Naive thymus-derived CD4-positive, alpha-beta T cell (primary cell): ENCODE measurements at regions not wholly inside any gene's neighbourhood (a gene's known extent, or its start where the extent isn't known, plus 50 kb on each side); places are given as distances from the start of the nearest gene placed in this dataset.

Experiments
- ATAC-seq: fragments of 150-1000 bp; cut with Tn5 transposase; 2 replicates; pipeline ENCODE4 v1.10.0; 2021; ENCODE audit warnings: mild to moderate bottlenecking, moderate library complexity
- CTCF ChIA-PET: fragments of 350-600 bp; sonication (Branson Sonifier 250); formaldehyde crosslinking; loops from one replicate; lab custom pipeline; 2021; ENCODE audit warnings: antibody characterized with exemption; lab: Charles Lee
- POLR2A ChIA-PET: fragments of 350-600 bp; sonication (Branson Sonifier 250); formaldehyde crosslinking; loops from one replicate; lab custom pipeline; 2021; ENCODE audit warnings: antibody characterized with exemption, inconsistent platforms; lab: Charles Lee
- DNase-seq, 9 donors: peaks; one replicate each; pipeline versions ENCODE4 v3.0.0 to v3.0.0-alpha.2; 2020 to 2022; ENCODE audit warnings: mixed read lengths in 1 of 9
- H3K27ac ChIP-seq: one replicate; pipeline ENCODE4 v1.7.0; 2013; ENCODE audit warnings: mild to moderate bottlenecking, low read depth, low read length, moderate library complexity
- H3K27me3 ChIP-seq, 2 donors: one replicate each; pipeline ENCODE4 v1.7.0; 2013; ENCODE audit warnings: low read length in 2 of 2, mild to moderate bottlenecking in 2 of 2, moderate library complexity in 2 of 2; ENCODE audit not compliant: control insufficient read depth in 2 of 2, insufficient read depth in 2 of 2
- H3K36me3 ChIP-seq, 3 experiments: 1 replicate in 2 of 3; 2 replicates in 1 of 3; pipeline ENCODE4 v1.7.0; 2013; ENCODE audit warnings: low read length in 3 of 3, mild to moderate bottlenecking in 3 of 3, moderate library complexity in 1 of 3; ENCODE audit not compliant: insufficient read depth in 3 of 3, control insufficient read depth in 2 of 3
- H3K4me1 ChIP-seq, 2 donors: one replicate each; pipeline ENCODE4 v1.7.0; 2013; ENCODE audit warnings: low read length in 2 of 2, mild to moderate bottlenecking in 2 of 2, moderate library complexity in 1 of 2; ENCODE audit not compliant: control insufficient read depth in 2 of 2, insufficient read depth in 2 of 2
- H3K4me3 ChIP-seq: 2 replicates; pipeline ENCODE4 v1.7.0; 2013; ENCODE audit warnings: mild to moderate bottlenecking, low read length
- H3K9me3 ChIP-seq, 3 experiments: 1 replicate in 2 of 3; 2 replicates in 1 of 3; pipeline ENCODE4 v1.7.0; 2013; ENCODE audit warnings: low read length in 3 of 3; ENCODE audit not compliant: control insufficient read depth in 2 of 3
- H3K27ac Mint-ChIP-seq, 9 donors: one replicate each; pipeline ENCODE4 v1.8.0; 2020 to 2022; ENCODE audit warnings: mixed read lengths in 9 of 9, mild to moderate bottlenecking in 8 of 9, moderate library complexity in 5 of 9, inconsistent platforms in 2 of 9
- H3K27me3 Mint-ChIP-seq, 5 donors: one replicate each; pipeline ENCODE4 v1.8.0; 2021 to 2022; ENCODE audit warnings: mixed read lengths in 5 of 5, mild to moderate bottlenecking in 1 of 5
- H3K36me3 Mint-ChIP-seq, 5 donors: one replicate each; pipeline ENCODE4 v1.8.0; 2020 to 2022; ENCODE audit warnings: mixed read lengths in 5 of 5, mild to moderate bottlenecking in 3 of 5, inconsistent platforms in 1 of 5
- H3K4me1 Mint-ChIP-seq, 7 donors: one replicate each; pipeline ENCODE4 v1.8.0; 2020 to 2022; ENCODE audit warnings: mixed read lengths in 7 of 7, mild to moderate bottlenecking in 3 of 7, inconsistent platforms in 1 of 7
- H3K4me3 Mint-ChIP-seq, 10 donors: one replicate each; pipeline ENCODE4 v1.8.0; 2020 to 2022; ENCODE audit warnings: mild to moderate bottlenecking in 10 of 10, mixed read lengths in 10 of 10, moderate library complexity in 6 of 10, inconsistent platforms in 2 of 10
- H3K9me3 Mint-ChIP-seq, 11 donors: one replicate each; pipeline ENCODE4 v1.8.0; 2020 to 2022; ENCODE audit warnings: mixed read lengths in 11 of 11, mild to moderate bottlenecking in 4 of 11, inconsistent platforms in 1 of 11, moderate library complexity in 1 of 11
- intact Hi-C, 2 donors: fragments of 100-400 bp; cut with micrococcal nuclease; formaldehyde crosslinking; loops; one replicate each; pipeline ENCODE4 v1.15.1; 2023

GRCh38 chr4:159434871-159435241 is 332.0 kb downstream of the RAPGEF2 start:
- no peak for ATAC-seq
- Mint-ChIP-seq H3K4me1 (peaks cover 0 to 11% (median 0%) of the 10 kb centered on the region in 7 donors), H3K9me3 (peaks cover 0 to 3% (median 0%) of the 10 kb centered on the region in 11 donors), H3K4me3 (no peak overlapping the region), H3K36me3 (no peaks in the 10 kb centered on the region), H3K27ac (no peak overlapping the region), H3K27me3 (peaks cover 0 to 15% (median 11%) of the 10 kb centered on the region in 5 donors)
- H3K36me3 ChIP-seq = no peaks in the 10 kb centered on the region
- no peak overlapping the region for H3K4me3 ChIP-seq
- H3K27me3 ChIP-seq = no peaks in the 10 kb centered on the region
- no peak for DNase-seq
- ChIA-PET CTCF (no interaction called here), POLR2A (no interaction called here)
- H3K9me3 ChIP-seq = no peaks in the 10 kb centered on the region
- H3K4me1 ChIP-seq = no peaks in the 10 kb centered on the region
- H3K27ac ChIP-seq = no peak overlapping the region
- intact Hi-C loops = no loop called here

- H3K27me3 Mint-ChIP-seq = peaks cover 0 to 15% (median 13%) of the 10 kb centered on the region in 5 donors
- no peak overlapping the region for H3K27ac ChIP-seq
- intact Hi-C loops = no loop called here
- H3K4me1 ChIP-seq = no peaks in the 10 kb centered on the region
- no peak for DNase-seq
- peaks cover 0 to 11% (median 0%) of the 10 kb centered on the region in 7 donors for H3K4me1 Mint-ChIP-seq
- H3K4me3 ChIP-seq = no peak overlapping the region
- ATAC-seq = no peak
- no peaks in the 10 kb centered on the region for H3K36me3 Mint-ChIP-seq
- H3K36me3 ChIP-seq = no peaks in the 10 kb centered on the region
- no peak overlapping the region for H3K27ac Mint-ChIP-seq
- H3K9me3 ChIP-seq = no peaks in the 10 kb centered on the region
- peak overlapping the region in 1 of 10 donors; percentile 13 for H3K4me3 Mint-ChIP-seq
- peaks cover 0 to 3% (median 0%) of the 10 kb centered on the region in 11 donors for H3K9me3 Mint-ChIP-seq
- H3K27me3 ChIP-seq = no peaks in the 10 kb centered on the region
- POLR2A ChIA-PET = no interaction called here
- CTCF ChIA-PET = no interaction called here
Observed at GRCh38 chr4:159435561-159436023, 332.7 kb downstream of the RAPGEF2 start.

GRCh38 chr4:159443975-159444374 is 341.1 kb downstream of the RAPGEF2 start:
- CTCF ChIA-PET = no interaction called here
- H3K27ac ChIP-seq = no peak overlapping the region

GRCh38 chr4:159444678-159445077 is 341.8 kb downstream of the RAPGEF2 start:
- H3K27ac Mint-ChIP-seq = no peak overlapping the region
- CTCF ChIA-PET = no interaction called here
- Histone ChIP-seq H3K27me3 (no peaks in the 10 kb centered on the region), H3K9me3 (no peaks in the 10 kb centered on the region), H3K4me1 (no peaks in the 10 kb centered on the region), H3K36me3 (no peaks in the 10 kb centered on the region), H3K4me3 (no peak overlapping the region), H3K27ac (no peak overlapping the region)
- ATAC-seq (no peak), DNase-seq (no peak)
- no peaks in the 10 kb centered on the region for H3K36me3 Mint-ChIP-seq
- peaks cover 0 to 2% (median 0%) of the 10 kb centered on the region in 7 donors for H3K4me1 Mint-ChIP-seq
- intact Hi-C loops = loop anchor here (5.0 to 10.0 kb wide), 2 partner anchors 947 to 1450 kb away; no protein-coding TSS in a partner anchor
- no peak overlapping the region for H3K4me3 Mint-ChIP-seq
- peaks cover 6 to 22% (median 11%) of the 10 kb centered on the region in 5 donors for H3K27me3 Mint-ChIP-seq
- no peaks in the 10 kb centered on the region for H3K9me3 Mint-ChIP-seq
- POLR2A ChIA-PET = no interaction called here

More at GRCh38 chr4:159443975-159444374, 341.1 kb downstream of the RAPGEF2 start:
- POLR2A ChIA-PET = no interaction called here
- Histone ChIP-seq H3K9me3 (no peaks in the 10 kb centered on the region), H3K27me3 (no peaks in the 10 kb centered on the region), H3K4me1 (no peaks in the 10 kb centered on the region), H3K36me3 (no peaks in the 10 kb centered on the region), H3K4me3 (no peak overlapping the region)
- H3K36me3 Mint-ChIP-seq = no peaks in the 10 kb centered on the region
- intact Hi-C loops = loop anchor here in 1 of 2 donors (10.0 kb wide), 1 partner anchor 1449 kb away; no protein-coding TSS in a partner anchor
- H3K27ac Mint-ChIP-seq = no peak overlapping the region
- H3K4me3 Mint-ChIP-seq = no peak overlapping the region
- H3K27me3 Mint-ChIP-seq = peaks cover 9 to 23% (median 11%) of the 10 kb centered on the region in 5 donors
- H3K9me3 Mint-ChIP-seq = no peaks in the 10 kb centered on the region
- no peak for DNase-seq
- no peak for ATAC-seq
- H3K4me1 Mint-ChIP-seq = peaks cover 0 to 2% (median 0%) of the 10 kb centered on the region in 7 donors

- no peak overlapping the region for H3K27ac Mint-ChIP-seq
- H3K4me1 ChIP-seq = no peaks in the 10 kb centered on the region
- CTCF ChIA-PET = no interaction called here
- no peaks in the 10 kb centered on the region for H3K36me3 ChIP-seq
- peaks cover 0 to 2% (median 0%) of the 10 kb centered on the region in 7 donors for H3K4me1 Mint-ChIP-seq
- peaks cover 5 to 19% (median 11%) of the 10 kb centered on the region in 5 donors for H3K27me3 Mint-ChIP-seq
- H3K4me3 ChIP-seq = no peak overlapping the region
- H3K27ac ChIP-seq = no peak overlapping the region
- intact Hi-C loops = loop anchor here (1.0 to 10.0 kb wide), 6 partner anchors 243 to 1451 kb away; no protein-coding TSS in a partner anchor
- H3K4me3 Mint-ChIP-seq = no peak overlapping the region
- DNase-seq (no peak), ATAC-seq (no peak)
- H3K27me3 ChIP-seq = no peaks in the 10 kb centered on the region
- H3K36me3 Mint-ChIP-seq = no peaks in the 10 kb centered on the region
- H3K9me3 ChIP-seq = no peaks in the 10 kb centered on the region
- H3K9me3 Mint-ChIP-seq = no peaks in the 10 kb centered on the region
- POLR2A ChIA-PET = no interaction called here
Observed at GRCh38 chr4:159445692-159446091, 342.8 kb downstream of the RAPGEF2 start.

- Histone ChIP-seq H3K9me3 (no peaks in the 10 kb centered on the region), H3K36me3 (no peaks in the 10 kb centered on the region), H3K4me3 (no peak overlapping the region), H3K27ac (no peak overlapping the region), H3K4me1 (no peaks in the 10 kb centered on the region), H3K27me3 (no peaks in the 10 kb centered on the region)
- Mint-ChIP-seq H3K4me3 (no peak overlapping the region), H3K36me3 (no peaks in the 10 kb centered on the region), H3K27me3 (peaks cover 5 to 19% (median 11%) of the 10 kb centered on the region in 5 donors), H3K27ac (no peak overlapping the region), H3K9me3 (peaks cover 0 to under 1% (median 0%) of the 10 kb centered on the region in 11 donors), H3K4me1 (peaks cover 0 to 2% (median 0%) of the 10 kb centered on the region in 7 donors)
- CTCF ChIA-PET = no interaction called here
- intact Hi-C loops = loop anchor here (1.0 to 10.0 kb wide), 6 partner anchors 244 to 1452 kb away; no protein-coding TSS in a partner anchor
- POLR2A ChIA-PET = no interaction called here
- ATAC-seq (peak; percentile 87), DNase-seq (peak in 1 of 9 donors; percentile 24)
Observed at GRCh38 chr4:159446266-159446976, 343.5 kb downstream of the RAPGEF2 start.
